ENCODE measurements at regions not wholly inside any gene's neighbourhood (a gene's known extent, or its start where the extent isn't known, plus 50 kb on each side); places are given as distances from the start of the nearest gene placed in this dataset.

- intact Hi-C loops (cut with micrococcal nuclease) = no loop called here
- DNase-seq (no peak), ATAC-seq (ENCODE audit: low read depth) (no peak)
- no peak overlapping the region for H3K4me2 ChIP-seq (replicated peaks; ENCODE audit: low read depth, low read length, poor library complexity, severe bottlenecking)
- no peaks in the 10 kb centered on the region for H3K79me2 ChIP-seq (ENCODE audit: control insufficient read depth, insufficient read depth, low read length)
- ChIA-PET POLR2A (no interaction called here), CTCF (no interaction called here)
- H3K27me3 ChIP-seq (replicated peaks in 1 of 4; ENCODE audit: control extremely low read depth in 1 of 4, control insufficient read depth in 3 of 4, insufficient read depth in 4 of 4, low read length in 3 of 4) = no peaks in the 10 kb centered on the region
- WGBS (ENCODE audit: insufficient coverage) = no CpG with 5 or more reads among the region's 1 CpG
- H3K9me3 Mint-ChIP-seq (ENCODE audit: insufficient read depth) = no peaks in the 10 kb centered on the region
- no peak overlapping the region for H2AFZ ChIP-seq (ENCODE audit: insufficient read depth, low read depth, low read length, poor library complexity, severe bottlenecking)
- no peaks in the 10 kb centered on the region for H3K36me3 ChIP-seq (replicated peaks in 1 of 2; ENCODE audit: control extremely low read depth in 1 of 2, control insufficient read depth in 1 of 2, extremely low read depth in 1 of 2, insufficient read depth in 2 of 2, low read length in 1 of 2)
- peaks cover 0 to 10% (median 0%) of the 10 kb centered on the region in 3 donors for H3K9me3 ChIP-seq (ENCODE audit: control extremely low read depth in 1 of 3, control insufficient read depth in 2 of 3, insufficient read depth in 1 of 3, low read length in 2 of 3)
- no peak overlapping the region for H3K27ac ChIP-seq (ENCODE audit: low read length in 2 of 2)
- no peak overlapping the region for H3K4me3 Mint-ChIP-seq
- no peaks in the 10 kb centered on the region for H3K4me1 Mint-ChIP-seq
- no peak for TF ChIP-seq EZH2 (IDR thresholded peaks at IDR 0.05; ENCODE audit: borderline replicate concordance, insufficient read depth, low read depth, low read length, poor library complexity, severe bottlenecking)
- TF ChIP-seq CTCF (IDR thresholded peaks at IDR 0.05) = no peak
- no peak overlapping the region for H3K27ac Mint-ChIP-seq
- peaks cover 0 to 3% of the 10 kb centered on the region in 2 donors for H3K4me1 ChIP-seq (ENCODE audit: control insufficient read depth in 2 of 2, insufficient read depth in 2 of 2, low read length in 2 of 2)
- H3K9ac ChIP-seq (ENCODE audit: low read length) = no peak overlapping the region
- H4K20me1 ChIP-seq (ENCODE audit: control insufficient read depth, insufficient read depth, low read length, poor library complexity, severe bottlenecking) = no peaks in the 10 kb centered on the region
- no peaks in the 10 kb centered on the region for H3K27me3 Mint-ChIP-seq
- no peak overlapping the region for H3K4me3 ChIP-seq (ENCODE audit: control extremely low read depth in 1 of 5, extremely low read depth in 1 of 5, insufficient read depth in 1 of 5, low read depth in 2 of 5, low read length in 4 of 5)
Measured at GRCh38 chr10:107546284-107546683, 381.8 kb upstream of the SORCS1 start.

- Histone ChIP-seq H2AFZ (ENCODE audit: insufficient read depth, low read depth, low read length, poor library complexity, severe bottlenecking) (no peak overlapping the region), H3K9ac (ENCODE audit: low read length) (no peak overlapping the region), H3K27ac (ENCODE audit: low read length in 2 of 2) (no peak overlapping the region), H3K79me2 (ENCODE audit: control insufficient read depth, insufficient read depth, low read length) (no peaks in the 10 kb centered on the region), H3K4me3 (ENCODE audit: control extremely low read depth in 1 of 5, extremely low read depth in 1 of 5, insufficient read depth in 1 of 5, low read depth in 2 of 5, low read length in 4 of 5) (no peak overlapping the region), H3K36me3 (replicated peaks in 1 of 2; ENCODE audit: control extremely low read depth in 1 of 2, control insufficient read depth in 1 of 2, extremely low read depth in 1 of 2, insufficient read depth in 2 of 2, low read length in 1 of 2) (no peaks in the 10 kb centered on the region), H3K4me1 (ENCODE audit: control insufficient read depth in 2 of 2, insufficient read depth in 2 of 2, low read length in 2 of 2) (peaks cover 0 to 3% of the 10 kb centered on the region in 2 donors), H4K20me1 (ENCODE audit: control insufficient read depth, insufficient read depth, low read length, poor library complexity, severe bottlenecking) (no peaks in the 10 kb centered on the region), H3K9me3 (ENCODE audit: control extremely low read depth in 1 of 3, control insufficient read depth in 2 of 3, insufficient read depth in 1 of 3, low read length in 2 of 3) (peaks cover 0 to 10% (median 0%) of the 10 kb centered on the region in 3 donors), H3K4me2 (replicated peaks; ENCODE audit: low read depth, low read length, poor library complexity, severe bottlenecking) (no peak overlapping the region), H3K27me3 (replicated peaks in 1 of 4; ENCODE audit: control extremely low read depth in 1 of 4, control insufficient read depth in 3 of 4, insufficient read depth in 4 of 4, low read length in 3 of 4) (no peaks in the 10 kb centered on the region)
- Mint-ChIP-seq H3K9me3 (ENCODE audit: insufficient read depth) (no peaks in the 10 kb centered on the region), H3K27me3 (no peaks in the 10 kb centered on the region), H3K4me1 (no peaks in the 10 kb centered on the region), H3K4me3 (no peak overlapping the region), H3K27ac (no peak overlapping the region)
- WGBS (ENCODE audit: insufficient coverage) = 97% methylated on average over 18 of the region's 18 CpGs
- intact Hi-C loops (cut with micrococcal nuclease) = no loop called here
- TF ChIP-seq CTCF (IDR thresholded peaks at IDR 0.05) (no peak), EZH2 (IDR thresholded peaks at IDR 0.05; ENCODE audit: borderline replicate concordance, insufficient read depth, low read depth, low read length, poor library complexity, severe bottlenecking) (no peak)
- CTCF ChIA-PET = no interaction called here
- POLR2A ChIA-PET = no interaction called here
- ATAC-seq (ENCODE audit: low read depth) (no peak), DNase-seq (no peak)
Measured at GRCh38 chr10:107545717-107546116, 381.2 kb upstream of the SORCS1 start.

Measured in B cell (primary cell).